Kidney epithelial cell (primary cell): ENCODE measurements at regions not wholly inside any gene's neighbourhood (a gene's known extent, or its start where the extent isn't known, plus 50 kb on each side); places are given as distances from the start of the nearest gene placed in this dataset.

Source experiments
- DNase-seq: peaks from one replicate; pipeline ENCODE4 v3.0.0-alpha.2; 2010; ENCODE audit warnings: low read depth
- H3K27me3 ChIP-seq: 2 replicates; pipeline ENCODE4 v1.6.0; 2011; ENCODE audit warnings: low read length; ENCODE audit not compliant: control insufficient read depth, insufficient read depth
- H3K36me3 ChIP-seq: 2 replicates; pipeline ENCODE4 v1.5.1; 2011; ENCODE audit warnings: low read length; ENCODE audit not compliant: control insufficient read depth, insufficient read depth
- H3K4me3 ChIP-seq: 2 replicates; pipeline ENCODE4 v1.5.1; 2011; ENCODE audit warnings: low read depth, mild to moderate bottlenecking, control low read depth, low read length
- CTCF ChIP-seq: IDR thresholded peaks from 2 replicates; pipeline ENCODE4 v1.5.1; 2011; ENCODE audit warnings: mild to moderate bottlenecking, moderate library complexity, low read length, control low read depth, inconsistent platforms; ENCODE audit not compliant: insufficient read depth, poor library complexity, severe bottlenecking

- no peak for DNase-seq
- no peak for TF ChIP-seq CTCF
- Histone ChIP-seq H3K4me3 (no peak overlapping the region), H3K36me3 (no peaks in the 10 kb centered on the region), H3K27me3 (no peaks in the 10 kb centered on the region)
Observed at GRCh38 chr17:54482843-54483242, 417.8 kb upstream of the TOM1L1 start.

GRCh38 chr17:54493691-54494090, 407.0 kb upstream of the TOM1L1 start:
- Histone ChIP-seq H3K36me3 (no peaks in the 10 kb centered on the region), H3K4me3 (no peak overlapping the region), H3K27me3 (no peaks in the 10 kb centered on the region)
- no peak for TF ChIP-seq CTCF
- DNase-seq, result no peak

- Histone ChIP-seq H3K4me3 (no peak overlapping the region), H3K36me3 (no peaks in the 10 kb centered on the region), H3K27me3 (no peaks in the 10 kb centered on the region)
- no peak for TF ChIP-seq CTCF
- DNase-seq, result no peak
Observed at GRCh38 chr17:54494721-54495715, 405.6 kb upstream of the TOM1L1 start.

- Histone ChIP-seq H3K27me3 (no peaks in the 10 kb centered on the region), H3K4me3 (no peak overlapping the region), H3K36me3 (no peaks in the 10 kb centered on the region)
- TF ChIP-seq CTCF, result no peak
- no peak for DNase-seq
Observed at GRCh38 chr17:54505404-54505803, 395.2 kb upstream of the TOM1L1 start.

- Histone ChIP-seq H3K36me3 (no peaks in the 10 kb centered on the region), H3K27me3 (no peaks in the 10 kb centered on the region), H3K4me3 (no peak overlapping the region)
- TF ChIP-seq CTCF, result no peak
- DNase-seq, result no peak
Observed at GRCh38 chr17:54518706-54519105, 381.9 kb upstream of the TOM1L1 start.
